ENCODE measurements at regions not wholly inside any gene's neighbourhood (a gene's known extent, or its start where the extent isn't known, plus 50 kb on each side); places are given as distances from the start of the nearest gene placed in this dataset.

GRCh38 chr2:22993250-22993649 lies 391.7 kb upstream of the KLHL29 start:
- H3K4me3 ChIP-seq = no peak overlapping the region
- H3K27me3 ChIP-seq = no peaks in the 10 kb centered on the region
- no peak overlapping the region for H3K27ac ChIP-seq
- TF ChIP-seq POLR2AphosphoS5 (IDR thresholded peaks at IDR 0.05) (no peak), EP300 (IDR thresholded peaks at IDR 0.05) (no peak), POLR2A (IDR thresholded peaks at IDR 0.05) (no peak)
- TF ChIP-seq, protein P1, sequence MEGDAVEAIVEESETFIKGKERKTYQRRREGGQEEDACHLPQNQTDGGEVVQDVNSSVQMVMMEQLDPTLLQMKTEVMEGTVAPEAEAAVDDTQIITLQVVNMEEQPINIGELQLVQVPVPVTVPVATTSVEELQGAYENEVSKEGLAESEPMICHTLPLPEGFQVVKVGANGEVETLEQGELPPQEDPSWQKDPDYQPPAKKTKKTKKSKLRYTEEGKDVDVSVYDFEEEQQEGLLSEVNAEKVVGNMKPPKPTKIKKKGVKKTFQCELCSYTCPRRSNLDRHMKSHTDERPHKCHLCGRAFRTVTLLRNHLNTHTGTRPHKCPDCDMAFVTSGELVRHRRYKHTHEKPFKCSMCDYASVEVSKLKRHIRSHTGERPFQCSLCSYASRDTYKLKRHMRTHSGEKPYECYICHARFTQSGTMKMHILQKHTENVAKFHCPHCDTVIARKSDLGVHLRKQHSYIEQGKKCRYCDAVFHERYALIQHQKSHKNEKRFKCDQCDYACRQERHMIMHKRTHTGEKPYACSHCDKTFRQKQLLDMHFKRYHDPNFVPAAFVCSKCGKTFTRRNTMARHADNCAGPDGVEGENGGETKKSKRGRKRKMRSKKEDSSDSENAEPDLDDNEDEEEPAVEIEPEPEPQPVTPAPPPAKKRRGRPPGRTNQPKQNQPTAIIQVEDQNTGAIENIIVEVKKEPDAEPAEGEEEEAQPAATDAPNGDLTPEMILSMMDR (IDR thresholded peaks at IDR 0.05) = no peak
- H3K9me3 ChIP-seq = no peaks in the 10 kb centered on the region
- intact Hi-C loops (cut with DNase I; ENCODE audit: low total_unique reads) = no loop called here
- H3K4me1 ChIP-seq = no peaks in the 10 kb centered on the region
- DNase-seq = no peak
- 52 to 73% (median 55%) methylated on average over 1 of the region's 1 CpG for WGBS, 5 donors
- no peaks in the 10 kb centered on the region for H3K36me3 ChIP-seq

GRCh38 chr2:22995576-22995975 lies 389.4 kb upstream of the KLHL29 start:
- no peaks in the 10 kb centered on the region for H3K9me3 ChIP-seq
- H3K27me3 ChIP-seq = no peaks in the 10 kb centered on the region
- DNase-seq = no peak
- TF ChIP-seq, protein P1 (IDR thresholded peaks at IDR 0.05) = no peak
- TF ChIP-seq POLR2AphosphoS5 (IDR thresholded peaks at IDR 0.05) (no peak), POLR2A (IDR thresholded peaks at IDR 0.05) (no peak), EP300 (IDR thresholded peaks at IDR 0.05) (no peak)
- 80 to 89% (median 84%) methylated on average over 3 of the region's 3 CpGs for WGBS, 5 donors
- H3K4me1 ChIP-seq = no peaks in the 10 kb centered on the region
- no peak overlapping the region for H3K4me3 ChIP-seq
- intact Hi-C loops (cut with DNase I; ENCODE audit: low total_unique reads) = no loop called here
- no peak overlapping the region for H3K27ac ChIP-seq
- no peaks in the 10 kb centered on the region for H3K36me3 ChIP-seq

DNA sequence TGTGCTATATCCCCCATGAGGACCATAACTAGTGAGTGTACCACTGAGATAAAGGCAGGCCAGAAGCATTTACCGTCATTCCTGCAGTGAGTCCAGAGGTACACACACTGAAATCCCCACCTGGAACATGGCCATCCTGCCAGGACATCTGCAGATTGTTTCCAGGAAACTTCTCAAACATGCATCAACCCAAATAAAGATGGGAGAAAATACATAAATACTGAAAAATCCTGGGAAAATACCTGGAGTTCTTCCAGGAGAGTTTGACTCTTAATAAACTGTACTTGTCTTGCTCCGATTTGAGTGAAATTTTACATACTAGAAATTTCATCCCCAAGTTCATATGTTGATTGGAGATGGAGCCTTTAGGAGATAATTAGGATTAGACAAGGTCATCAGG lies 388.1 kb upstream of the KLHL29 start:
- peak in 1 of 2 donors; percentile 18 for DNase-seq
- H3K4me1 ChIP-seq = no peaks in the 10 kb centered on the region
- no peaks in the 10 kb centered on the region for H3K27me3 ChIP-seq
- intact Hi-C loops (cut with DNase I; ENCODE audit: low total_unique reads) = no loop called here
- no peak overlapping the region for H3K4me3 ChIP-seq
- no peaks in the 10 kb centered on the region for H3K36me3 ChIP-seq
- H3K27ac ChIP-seq = no peak overlapping the region
- no peaks in the 10 kb centered on the region for H3K9me3 ChIP-seq
- 58 to 77% (median 64%) methylated on average over 2 of the region's 2 CpGs for WGBS, 5 donors
- TF ChIP-seq POLR2A (IDR thresholded peaks at IDR 0.05) = no peak
- no peak for TF ChIP-seq EP300 (IDR thresholded peaks at IDR 0.05)
- TF ChIP-seq POLR2AphosphoS5 (IDR thresholded peaks at IDR 0.05) = no peak
- TF ChIP-seq, protein P1 (IDR thresholded peaks at IDR 0.05) = no peak

DNA sequence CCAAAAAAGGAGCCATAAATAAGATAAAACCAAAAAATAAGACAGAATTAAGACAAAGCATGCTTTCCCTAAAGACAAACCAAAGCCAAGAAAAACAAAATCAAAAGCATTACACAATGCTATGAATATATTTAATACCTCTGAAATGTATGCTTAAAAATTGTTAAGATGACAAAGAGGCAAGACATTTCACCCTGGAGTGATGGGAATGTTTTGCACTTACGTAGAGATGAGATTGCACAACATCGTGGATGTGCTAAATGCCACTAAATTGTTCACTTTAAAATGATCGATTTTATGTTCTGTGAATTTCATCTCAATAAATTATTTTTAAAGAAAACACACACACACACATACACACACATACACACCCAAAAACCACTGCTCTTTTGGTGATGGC lies 386.6 kb upstream of the KLHL29 start:
- intact Hi-C loops (cut with DNase I; ENCODE audit: low total_unique reads) = no loop called here
- Histone ChIP-seq H3K36me3 (no peaks in the 10 kb centered on the region), H3K4me3 (no peak overlapping the region), H3K27ac (no peak overlapping the region), H3K9me3 (no peaks in the 10 kb centered on the region), H3K27me3 (no peaks in the 10 kb centered on the region), H3K4me1 (no peaks in the 10 kb centered on the region)
- no peak for TF ChIP-seq POLR2AphosphoS5 (IDR thresholded peaks at IDR 0.05)
- no peak for TF ChIP-seq POLR2A (IDR thresholded peaks at IDR 0.05)
- TF ChIP-seq, protein P1 (IDR thresholded peaks at IDR 0.05) = no peak
- no peak for TF ChIP-seq EP300 (IDR thresholded peaks at IDR 0.05)
- DNase-seq = peak in 1 of 2 donors; percentile 10
- 82 to 94% (median 86%) methylated on average over 3 of the region's 3 CpGs for WGBS, 5 donors
